WTC11 (cell line): ENCODE measurements at regions not wholly inside any gene's neighbourhood (a gene's known extent, or its start where the extent isn't known, plus 50 kb on each side); places are given as distances from the start of the nearest gene placed in this dataset.

Source experiments
- ATAC-seq: fragments of 200-7000 bp; cut with Tn5 transposase; 2 replicates; pipeline ENCODE4 v1.10.0; 2021; ENCODE audit warnings: mild to moderate bottlenecking, moderate library complexity
- CTCF ChIA-PET: fragments of 300-600 bp; sonication (Branson Sonifier 250); formaldehyde crosslinking; loops from one replicate; lab custom pipeline; 2021; ENCODE audit warnings: antibody characterized with exemption; lab: Charles Lee
- POLR2A ChIA-PET: fragments of 350-600 bp; sonication (Branson Sonifier 250); formaldehyde crosslinking; loops from one replicate; lab custom pipeline; 2021; ENCODE audit warnings: antibody characterized with exemption; lab: Charles Lee
- DNase-seq: peaks from one replicate; pipeline ENCODE4 v3.0.0; 2021; ENCODE audit warnings: low spot score
- H3K27ac Mint-ChIP-seq: 2 replicates; pipeline ENCODE4 v1.8.0; 2021; ENCODE audit warnings: mixed read lengths
- H3K27me3 Mint-ChIP-seq: 2 replicates; pipeline ENCODE4 v1.8.0; 2021; ENCODE audit warnings: low read depth, mild to moderate bottlenecking, moderate library complexity, mixed read lengths
- H3K36me3 Mint-ChIP-seq: 2 replicates; pipeline ENCODE4 v1.8.0; 2021; ENCODE audit warnings: mixed read lengths
- H3K4me1 Mint-ChIP-seq: 2 replicates; pipeline ENCODE4 v1.8.0; 2022; ENCODE audit warnings: mixed read lengths
- H3K4me3 Mint-ChIP-seq: 2 replicates; pipeline ENCODE4 v1.8.0; 2021; ENCODE audit warnings: mild to moderate bottlenecking, moderate library complexity, mixed read lengths
- H3K9me3 Mint-ChIP-seq: 2 replicates; pipeline ENCODE4 v1.8.0; 2021; ENCODE audit warnings: mixed read lengths
- CTCF ChIP-seq: fragments of 200-600 bp; IDR thresholded peaks from 2 replicates; pipeline ENCODE4 v1.8.0; 2022; ENCODE audit warnings: antibody characterized with exemption
- ESRRA ChIP-seq: sonication (generic); formaldehyde crosslinking; IDR thresholded peaks from 2 replicates; pipeline ENCODE4 v1.8.1; 2022; ENCODE audit warnings: mild to moderate bottlenecking, missing genetic modification reagents, borderline replicate concordance
- FOXJ3 ChIP-seq: sonication (generic); formaldehyde crosslinking; IDR thresholded peaks from 2 replicates; pipeline ENCODE4 v1.9.0; 2021; ENCODE audit warnings: missing genetic modification reagents, mild to moderate bottlenecking, borderline replicate concordance
- FOXP1 ChIP-seq: sonication (generic); formaldehyde crosslinking; IDR thresholded peaks from 2 replicates; pipeline ENCODE4 v1.8.0; 2022; ENCODE audit warnings: missing genetic modification reagents, mild to moderate bottlenecking, moderate library complexity, borderline replicate concordance
- MYBL2 ChIP-seq: sonication (generic); formaldehyde crosslinking; IDR thresholded peaks from 2 replicates; pipeline ENCODE4 v1.8.1; 2023; ENCODE audit warnings: mild to moderate bottlenecking, moderate library complexity, missing genetic modification reagents
- RORB ChIP-seq: fragments of 250-450 bp; sonication (Bioruptor Pico); IDR thresholded peaks from 2 replicates; pipeline ENCODE4 v1.9.0; 2021; ENCODE audit warnings: mild to moderate bottlenecking
- SMAD4 ChIP-seq: sonication (generic); formaldehyde crosslinking; IDR thresholded peaks from 2 replicates; pipeline ENCODE4 v1.8.0; 2022; ENCODE audit warnings: mild to moderate bottlenecking, missing genetic modification reagents
- USF1 ChIP-seq: sonication (generic); formaldehyde crosslinking; IDR thresholded peaks from 2 replicates; pipeline ENCODE4 v1.8.0; 2022; ENCODE audit warnings: mild to moderate bottlenecking, missing genetic modification reagents
- ZNF138 ChIP-seq: sonication (generic); formaldehyde crosslinking; conservative IDR thresholded peaks from 2 replicates; pipeline ENCODE4 v1.8.1; 2022; ENCODE audit warnings: mild to moderate bottlenecking, moderate library complexity, missing genetic modification reagents
- TF ChIP-seq, protein P1 (sequence below): sonication (generic); formaldehyde crosslinking; conservative IDR thresholded peaks from 2 replicates; pipeline ENCODE4 v1.8.1; 2023; ENCODE audit warnings: mild to moderate bottlenecking, low read depth, missing genetic modification reagents, moderate library complexity
- TF ChIP-seq, protein P2 (sequence below): sonication (generic); formaldehyde crosslinking; IDR thresholded peaks from 2 replicates; pipeline ENCODE4 v1.8.1; 2023; ENCODE audit warnings: mild to moderate bottlenecking, missing genetic modification reagents, borderline replicate concordance
- TF ChIP-seq, protein P3 (sequence below): sonication (generic); formaldehyde crosslinking; IDR thresholded peaks from 2 replicates; pipeline ENCODE4 v1.8.1; 2022; ENCODE audit warnings: low read depth, missing genetic modification reagents, borderline replicate concordance
- TF ChIP-seq, protein P4 (sequence below): fragments of 250-450 bp; sonication (Bioruptor Pico); IDR thresholded peaks from 2 replicates; pipeline ENCODE4 v1.9.0; 2021; ENCODE audit warnings: mild to moderate bottlenecking

- H3K9me3 Mint-ChIP-seq: peaks cover 7% of the 10 kb centered on the region
- no peak overlapping the region for H3K4me3 Mint-ChIP-seq
- no peak for ATAC-seq
- H3K4me1 Mint-ChIP-seq: no peaks in the 10 kb centered on the region
- ChIA-PET POLR2A (no interaction called here), CTCF (no interaction called here)
- H3K27ac Mint-ChIP-seq: no peak overlapping the region
- no peaks in the 10 kb centered on the region for H3K27me3 Mint-ChIP-seq
- TF ChIP-seq ESRRA (CRISPR knock-in tag) (no peak), ZNF138 (CRISPR knock-in tag) (no peak), FOXP1 (CRISPR knock-in tag) (no peak), SMAD4 (CRISPR knock-in tag) (no peak), FOXJ3 (no peak), CTCF (no peak), USF1 (CRISPR knock-in tag) (no peak), MYBL2 (CRISPR knock-in tag) (no peak), RORB (CRISPR knock-in tag) (no peak)
- TF ChIP-seq, protein P1, sequence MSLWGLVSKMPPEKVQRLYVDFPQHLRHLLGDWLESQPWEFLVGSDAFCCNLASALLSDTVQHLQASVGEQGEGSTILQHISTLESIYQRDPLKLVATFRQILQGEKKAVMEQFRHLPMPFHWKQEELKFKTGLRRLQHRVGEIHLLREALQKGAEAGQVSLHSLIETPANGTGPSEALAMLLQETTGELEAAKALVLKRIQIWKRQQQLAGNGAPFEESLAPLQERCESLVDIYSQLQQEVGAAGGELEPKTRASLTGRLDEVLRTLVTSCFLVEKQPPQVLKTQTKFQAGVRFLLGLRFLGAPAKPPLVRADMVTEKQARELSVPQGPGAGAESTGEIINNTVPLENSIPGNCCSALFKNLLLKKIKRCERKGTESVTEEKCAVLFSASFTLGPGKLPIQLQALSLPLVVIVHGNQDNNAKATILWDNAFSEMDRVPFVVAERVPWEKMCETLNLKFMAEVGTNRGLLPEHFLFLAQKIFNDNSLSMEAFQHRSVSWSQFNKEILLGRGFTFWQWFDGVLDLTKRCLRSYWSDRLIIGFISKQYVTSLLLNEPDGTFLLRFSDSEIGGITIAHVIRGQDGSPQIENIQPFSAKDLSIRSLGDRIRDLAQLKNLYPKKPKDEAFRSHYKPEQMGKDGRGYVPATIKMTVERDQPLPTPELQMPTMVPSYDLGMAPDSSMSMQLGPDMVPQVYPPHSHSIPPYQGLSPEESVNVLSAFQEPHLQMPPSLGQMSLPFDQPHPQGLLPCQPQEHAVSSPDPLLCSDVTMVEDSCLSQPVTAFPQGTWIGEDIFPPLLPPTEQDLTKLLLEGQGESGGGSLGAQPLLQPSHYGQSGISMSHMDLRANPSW (CRISPR knock-in tag): no peak
- TF ChIP-seq, protein P2, sequence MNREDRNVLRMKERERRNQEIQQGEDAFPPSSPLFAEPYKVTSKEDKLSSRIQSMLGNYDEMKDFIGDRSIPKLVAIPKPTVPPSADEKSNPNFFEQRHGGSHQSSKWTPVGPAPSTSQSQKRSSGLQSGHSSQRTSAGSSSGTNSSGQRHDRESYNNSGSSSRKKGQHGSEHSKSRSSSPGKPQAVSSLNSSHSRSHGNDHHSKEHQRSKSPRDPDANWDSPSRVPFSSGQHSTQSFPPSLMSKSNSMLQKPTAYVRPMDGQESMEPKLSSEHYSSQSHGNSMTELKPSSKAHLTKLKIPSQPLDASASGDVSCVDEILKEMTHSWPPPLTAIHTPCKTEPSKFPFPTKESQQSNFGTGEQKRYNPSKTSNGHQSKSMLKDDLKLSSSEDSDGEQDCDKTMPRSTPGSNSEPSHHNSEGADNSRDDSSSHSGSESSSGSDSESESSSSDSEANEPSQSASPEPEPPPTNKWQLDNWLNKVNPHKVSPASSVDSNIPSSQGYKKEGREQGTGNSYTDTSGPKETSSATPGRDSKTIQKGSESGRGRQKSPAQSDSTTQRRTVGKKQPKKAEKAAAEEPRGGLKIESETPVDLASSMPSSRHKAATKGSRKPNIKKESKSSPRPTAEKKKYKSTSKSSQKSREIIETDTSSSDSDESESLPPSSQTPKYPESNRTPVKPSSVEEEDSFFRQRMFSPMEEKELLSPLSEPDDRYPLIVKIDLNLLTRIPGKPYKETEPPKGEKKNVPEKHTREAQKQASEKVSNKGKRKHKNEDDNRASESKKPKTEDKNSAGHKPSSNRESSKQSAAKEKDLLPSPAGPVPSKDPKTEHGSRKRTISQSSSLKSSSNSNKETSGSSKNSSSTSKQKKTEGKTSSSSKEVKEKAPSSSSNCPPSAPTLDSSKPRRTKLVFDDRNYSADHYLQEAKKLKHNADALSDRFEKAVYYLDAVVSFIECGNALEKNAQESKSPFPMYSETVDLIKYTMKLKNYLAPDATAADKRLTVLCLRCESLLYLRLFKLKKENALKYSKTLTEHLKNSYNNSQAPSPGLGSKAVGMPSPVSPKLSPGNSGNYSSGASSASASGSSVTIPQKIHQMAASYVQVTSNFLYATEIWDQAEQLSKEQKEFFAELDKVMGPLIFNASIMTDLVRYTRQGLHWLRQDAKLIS (CRISPR knock-in tag): no peak
- TF ChIP-seq, protein P3, sequence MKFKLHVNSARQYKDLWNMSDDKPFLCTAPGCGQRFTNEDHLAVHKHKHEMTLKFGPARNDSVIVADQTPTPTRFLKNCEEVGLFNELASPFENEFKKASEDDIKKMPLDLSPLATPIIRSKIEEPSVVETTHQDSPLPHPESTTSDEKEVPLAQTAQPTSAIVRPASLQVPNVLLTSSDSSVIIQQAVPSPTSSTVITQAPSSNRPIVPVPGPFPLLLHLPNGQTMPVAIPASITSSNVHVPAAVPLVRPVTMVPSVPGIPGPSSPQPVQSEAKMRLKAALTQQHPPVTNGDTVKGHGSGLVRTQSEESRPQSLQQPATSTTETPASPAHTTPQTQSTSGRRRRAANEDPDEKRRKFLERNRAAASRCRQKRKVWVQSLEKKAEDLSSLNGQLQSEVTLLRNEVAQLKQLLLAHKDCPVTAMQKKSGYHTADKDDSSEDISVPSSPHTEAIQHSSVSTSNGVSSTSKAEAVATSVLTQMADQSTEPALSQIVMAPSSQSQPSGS: no peak
- TF ChIP-seq, protein P4, sequence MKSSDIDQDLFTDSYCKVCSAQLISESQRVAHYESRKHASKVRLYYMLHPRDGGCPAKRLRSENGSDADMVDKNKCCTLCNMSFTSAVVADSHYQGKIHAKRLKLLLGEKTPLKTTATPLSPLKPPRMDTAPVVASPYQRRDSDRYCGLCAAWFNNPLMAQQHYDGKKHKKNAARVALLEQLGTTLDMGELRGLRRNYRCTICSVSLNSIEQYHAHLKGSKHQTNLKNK: no peak
- H3K36me3 Mint-ChIP-seq: no peaks in the 10 kb centered on the region
- DNase-seq: no peak
These were observed 336.6 kb upstream of the DAB2 start for GRCh38 chr5:39761199-39761950.
